Upper lobe of right lung (tissue), 1 donor: ENCODE measurements at regions not wholly inside any gene's neighbourhood (a gene's known extent, or its start where the extent isn't known, plus 50 kb on each side); places are given as distances from the start of the nearest gene placed in this dataset.
"Not testable (repeated sequence)": the region's sequence is repeated elsewhere in the genome, so short reads cannot be mapped to it uniquely, and the experiment has no call there.

Experiments used
- ATAC-seq: fragments of 200-7000 bp; cut with Tn5 transposase; one replicate; pipeline ENCODE4 v1.9.1; 2020; ENCODE audit warnings: mild to moderate bottlenecking, moderate library complexity
- DNase-seq: peaks from one replicate; pipeline ENCODE4 v3.0.0-alpha.2; 2020
- H3K27ac ChIP-seq: fragments of 200-600 bp; one replicate; pipeline ENCODE4 v1.8.0; 2022
- H3K27me3 ChIP-seq: fragments of 200-600 bp; one replicate; pipeline ENCODE4 v1.8.0; 2022; ENCODE audit warnings: mild to moderate bottlenecking
- H3K36me3 ChIP-seq: fragments of 200-600 bp; one replicate; pipeline ENCODE4 v1.8.0; 2022
- H3K4me1 ChIP-seq: fragments of 200-600 bp; one replicate; pipeline ENCODE4 v1.8.0; 2022
- H3K4me3 ChIP-seq: fragments of 200-600 bp; one replicate; pipeline ENCODE4 v1.8.0; 2022; ENCODE audit warnings: mild to moderate bottlenecking
- H3K9me3 ChIP-seq: fragments of 200-600 bp; one replicate; pipeline ENCODE4 v1.8.0; 2022
- CTCF ChIP-seq: fragments of 200-600 bp; IDR thresholded peaks from one replicate; pipeline ENCODE4 v1.8.0; 2022; ENCODE audit warnings: antibody characterized with exemption
- intact Hi-C: fragments of 100-400 bp; cut with DNase I; formaldehyde crosslinking; loops from one replicate; pipeline ENCODE4 v1.11.0; 2022
- donor health status: DM: no; HTN: yes; CAD: no; lungs with severe emphysema.

GRCh38 chr4:28488021-28488420 is 1627.4 kb downstream of the STIM2 start:
- no peaks in the 10 kb centered on the region for H3K9me3 ChIP-seq
- H3K4me1 ChIP-seq, result no peaks in the 10 kb centered on the region
- no peak overlapping the region for H3K27ac ChIP-seq
- TF ChIP-seq CTCF, result no peak
- ATAC-seq (no peak), DNase-seq (no peak)
- H3K27me3 ChIP-seq, result no peaks in the 10 kb centered on the region
- H3K4me3 ChIP-seq, result no peak overlapping the region
- H3K36me3 ChIP-seq, result no peaks in the 10 kb centered on the region
- intact Hi-C loops, result no loop called here

GRCh38 chr4:28490669-28491068 is 1630.0 kb downstream of the STIM2 start:
- Histone ChIP-seq H3K36me3 (no peaks in the 10 kb centered on the region), H3K27ac (no peak overlapping the region), H3K4me3 (no peak overlapping the region), H3K27me3 (no peaks in the 10 kb centered on the region), H3K9me3 (no peaks in the 10 kb centered on the region), H3K4me1 (no peaks in the 10 kb centered on the region)
- DNase-seq (no peak), ATAC-seq (no peak)
- intact Hi-C loops, result no loop called here
- TF ChIP-seq CTCF, result no peak

- Histone ChIP-seq H3K4me1 (no peaks in the 10 kb centered on the region), H3K9me3 (no peaks in the 10 kb centered on the region), H3K27ac (no peak overlapping the region), H3K36me3 (no peaks in the 10 kb centered on the region), H3K4me3 (no peak overlapping the region), H3K27me3 (no peaks in the 10 kb centered on the region)
- TF ChIP-seq CTCF, result no peak
- DNase-seq, result no peak
- no peak for ATAC-seq
- intact Hi-C loops, result no loop called here
Observed at GRCh38 chr4:28505064-28505463, 1644.4 kb downstream of the STIM2 start.

GRCh38 chr4:28508636-28509035 is 1648.0 kb downstream of the STIM2 start:
- DNase-seq, result no peak
- Histone ChIP-seq H3K4me1 (no peaks in the 10 kb centered on the region), H3K9me3 (no peaks in the 10 kb centered on the region), H3K36me3 (no peaks in the 10 kb centered on the region), H3K27ac (no peak overlapping the region), H3K4me3 (no peak overlapping the region), H3K27me3 (no peaks in the 10 kb centered on the region)
- ATAC-seq, result no peak
- intact Hi-C loops, result no loop called here
- TF ChIP-seq CTCF, result no peak

GRCh38 chr4:28514766-28515165 is 1654.1 kb downstream of the STIM2 start:
- H3K27ac ChIP-seq, H3K9me3 ChIP-seq, DNase-seq, H3K27me3 ChIP-seq, ATAC-seq, H3K4me3 ChIP-seq, H3K4me1 ChIP-seq, intact Hi-C loops, H3K36me3 ChIP-seq: not testable (repeated sequence)

GRCh38 chr4:28518561-28519165 is 1658.0 kb downstream of the STIM2 start:
- intact Hi-C loops, result no loop called here

More at GRCh38 chr4:28518561-28519165, 1658.0 kb downstream of the STIM2 start:
- Histone ChIP-seq H3K9me3 (no peaks in the 10 kb centered on the region), H3K36me3 (no peaks in the 10 kb centered on the region), H3K27me3 (no peaks in the 10 kb centered on the region), H3K4me3 (no peak overlapping the region), H3K27ac (no peak overlapping the region), H3K4me1 (no peaks in the 10 kb centered on the region)
- no peak for TF ChIP-seq CTCF
- ATAC-seq, result no peak
- no peak for DNase-seq
